ENCODE measurements at regions not wholly inside any gene's neighbourhood (a gene's known extent, or its start where the extent isn't known, plus 50 kb on each side); places are given as distances from the start of the nearest gene placed in this dataset.

DNA sequence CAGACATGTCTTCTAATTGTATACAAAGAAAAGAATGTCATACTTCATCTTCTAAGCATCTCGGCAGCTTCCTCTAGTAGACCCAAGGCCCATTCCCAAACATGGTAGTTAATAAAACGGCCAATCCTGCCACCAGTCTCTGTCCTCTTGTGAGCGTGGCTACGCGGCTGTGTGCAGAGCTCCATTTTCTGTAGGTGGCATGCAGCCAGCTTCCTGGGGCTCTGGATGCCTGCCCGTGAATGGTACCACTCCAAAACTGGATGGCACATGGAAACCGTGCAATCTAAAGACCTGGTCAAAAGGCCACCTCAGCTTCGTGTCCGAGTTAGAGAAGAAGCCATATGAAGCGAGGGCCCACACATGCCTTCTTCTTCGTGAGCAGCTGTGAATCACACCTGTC is 110.7 kb downstream of the SIPA1L2 start:
- peaks cover 37% of the 10 kb centered on the region for H3K36me3 Mint-ChIP-seq
- H3K4me1 ChIP-seq, result peaks cover 24% of the 10 kb centered on the region
- peaks cover 4% of the 10 kb centered on the region for H3K9me3 Mint-ChIP-seq
- H3K4me2 ChIP-seq, result no peak overlapping the region
- H3K27me3 ChIP-seq, result no peaks in the 10 kb centered on the region
- no peak overlapping the region for H3K27ac Mint-ChIP-seq
- peaks cover 28% of the 10 kb centered on the region for H3K4me1 Mint-ChIP-seq
- H3K36me3 ChIP-seq, result no peaks in the 10 kb centered on the region
- no peaks in the 10 kb centered on the region for H3K79me2 ChIP-seq (ENCODE audit: low read depth)
- H3F3A ChIP-seq (ENCODE audit: low read depth), result no peaks in the 10 kb centered on the region
- H3K9ac ChIP-seq, result no peak overlapping the region
- H4K20me1 ChIP-seq (ENCODE audit: low read depth), result no peaks in the 10 kb centered on the region
- H2AFZ ChIP-seq (replicated peaks), result no peak overlapping the region
- no peak for TF ChIP-seq EZH2 (IDR thresholded peaks at IDR 0.05)
- TF ChIP-seq EZH2phosphoT487 (IDR thresholded peaks at IDR 0.05), result no peak
- H3K9me3 ChIP-seq (ENCODE audit: low read depth), result no peaks in the 10 kb centered on the region
- H3K4me3 ChIP-seq, result no peak overlapping the region
- H3K27me3 Mint-ChIP-seq (ENCODE audit: insufficient read depth, low read depth), result peaks cover 5% of the 10 kb centered on the region
- H3K27ac ChIP-seq, result no peak overlapping the region
- H3K4me3 Mint-ChIP-seq, result no peak overlapping the region
- no peak for DNase-seq (ENCODE audit: low spot score)

DNA sequence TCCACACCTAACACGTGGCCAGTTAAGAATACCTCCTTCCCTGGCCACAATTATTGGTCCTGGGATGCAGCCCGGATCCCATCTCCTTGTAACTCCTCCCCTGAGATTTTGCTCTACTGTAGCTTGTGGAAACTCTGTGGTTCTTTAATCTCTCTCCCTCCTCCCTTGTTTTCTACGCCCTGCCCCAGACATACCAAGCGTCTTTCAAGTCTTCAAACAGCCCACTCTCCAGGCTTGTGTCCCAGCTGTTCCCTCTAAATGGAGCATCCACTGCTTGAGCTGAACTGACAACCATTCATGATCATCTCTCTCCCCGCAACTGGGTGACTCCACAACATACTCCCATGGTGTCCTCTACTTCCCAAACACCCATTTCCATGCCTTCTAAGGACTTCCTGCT is 111.6 kb downstream of the SIPA1L2 start:
- Mint-ChIP-seq H3K9me3 (peaks cover 4% of the 10 kb centered on the region), H3K27ac (no peak overlapping the region), H3K4me1 (peaks cover 20% of the 10 kb centered on the region), H3K4me3 (no peak overlapping the region), H3K27me3 (ENCODE audit: insufficient read depth, low read depth) (peaks cover 5% of the 10 kb centered on the region), H3K36me3 (peaks cover 43% of the 10 kb centered on the region)
- TF ChIP-seq CTCF (IDR thresholded peaks at IDR 0.05) (no peak), EZH2 (IDR thresholded peaks at IDR 0.05) (no peak), EZH2phosphoT487 (IDR thresholded peaks at IDR 0.05) (no peak)
- no peaks in the 10 kb centered on the region for H3K27me3 ChIP-seq
- no peaks in the 10 kb centered on the region for H4K20me1 ChIP-seq (ENCODE audit: low read depth)
- peaks cover 17% of the 10 kb centered on the region for H3K4me1 ChIP-seq
- DNase-seq (ENCODE audit: low spot score), result no peak
- H3K9me3 ChIP-seq (ENCODE audit: low read depth), result no peaks in the 10 kb centered on the region
- no peak overlapping the region for H3K4me2 ChIP-seq
- H3K27ac ChIP-seq, result no peak overlapping the region
- no peaks in the 10 kb centered on the region for H3K36me3 ChIP-seq
- H3K4me3 ChIP-seq, result no peak overlapping the region
- no peaks in the 10 kb centered on the region for H3F3A ChIP-seq (ENCODE audit: low read depth)
- H3K79me2 ChIP-seq (ENCODE audit: low read depth), result no peaks in the 10 kb centered on the region
- no peak overlapping the region for H3K9ac ChIP-seq
- no peak overlapping the region for H2AFZ ChIP-seq (replicated peaks)

DNA sequence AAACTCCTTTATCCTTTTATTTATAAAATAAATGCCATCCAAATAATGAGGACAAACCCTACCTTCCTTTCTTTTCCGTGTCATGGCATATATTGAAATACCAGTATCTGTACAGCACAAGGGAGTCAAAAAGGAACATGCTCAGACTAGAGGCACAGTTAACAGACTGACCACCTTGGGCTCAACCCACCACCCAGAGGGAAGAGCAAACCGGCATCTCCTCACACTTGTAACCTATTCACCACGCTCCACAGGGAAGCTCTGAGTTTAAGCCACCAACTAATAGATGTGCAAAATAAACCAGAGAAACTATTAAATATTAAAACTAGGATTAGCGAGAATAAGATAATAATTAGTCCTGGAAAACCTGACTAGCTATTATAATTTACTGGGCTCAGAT is 112.7 kb downstream of the SIPA1L2 start:
- TF ChIP-seq CTCF (IDR thresholded peaks at IDR 0.05), result no peak
- no peak for TF ChIP-seq EZH2phosphoT487 (IDR thresholded peaks at IDR 0.05)
- TF ChIP-seq EZH2 (IDR thresholded peaks at IDR 0.05), result no peak
- Mint-ChIP-seq H3K4me1 (peaks cover 13% of the 10 kb centered on the region), H3K4me3 (no peak overlapping the region), H3K27me3 (ENCODE audit: insufficient read depth, low read depth) (peaks cover 5% of the 10 kb centered on the region), H3K27ac (no peak overlapping the region), H3K36me3 (peaks cover 47% of the 10 kb centered on the region), H3K9me3 (peaks cover 4% of the 10 kb centered on the region)
- no peak overlapping the region for H3K27ac ChIP-seq
- H3K27me3 ChIP-seq, result no peaks in the 10 kb centered on the region
- H3K4me1 ChIP-seq, result peaks cover 8% of the 10 kb centered on the region
- H3F3A ChIP-seq (ENCODE audit: low read depth), result no peaks in the 10 kb centered on the region
- H3K79me2 ChIP-seq (ENCODE audit: low read depth), result no peaks in the 10 kb centered on the region
- no peaks in the 10 kb centered on the region for H3K9me3 ChIP-seq (ENCODE audit: low read depth)
- H4K20me1 ChIP-seq (ENCODE audit: low read depth), result no peaks in the 10 kb centered on the region
- DNase-seq (ENCODE audit: low spot score), result no peak
- no peak overlapping the region for H3K9ac ChIP-seq
- H2AFZ ChIP-seq (replicated peaks), result no peak overlapping the region
- no peaks in the 10 kb centered on the region for H3K36me3 ChIP-seq
- no peak overlapping the region for H3K4me3 ChIP-seq
- no peak overlapping the region for H3K4me2 ChIP-seq

GRCh38 chr1:232515706-232516105 is 114.2 kb downstream of the SIPA1L2 start:
- H3K27me3 ChIP-seq, result no peaks in the 10 kb centered on the region
- H4K20me1 ChIP-seq (ENCODE audit: low read depth), result no peaks in the 10 kb centered on the region
- TF ChIP-seq EZH2phosphoT487 (IDR thresholded peaks at IDR 0.05) (no peak), EZH2 (IDR thresholded peaks at IDR 0.05) (no peak), CTCF (IDR thresholded peaks at IDR 0.05) (no peak)
- H3K4me1 Mint-ChIP-seq, result peaks cover 18% of the 10 kb centered on the region
- no peaks in the 10 kb centered on the region for H3F3A ChIP-seq (ENCODE audit: low read depth)
- H3K9ac ChIP-seq, result no peak overlapping the region
- H3K36me3 Mint-ChIP-seq, result peaks cover 46% of the 10 kb centered on the region
- no peaks in the 10 kb centered on the region for H3K36me3 ChIP-seq
- H2AFZ ChIP-seq (replicated peaks), result no peak overlapping the region
- H3K27me3 Mint-ChIP-seq (ENCODE audit: insufficient read depth, low read depth), result peaks cover 5% of the 10 kb centered on the region
- H3K4me3 Mint-ChIP-seq, result no peak overlapping the region
- H3K4me2 ChIP-seq, result no peak overlapping the region
- H3K79me2 ChIP-seq (ENCODE audit: low read depth), result peaks cover 5% of the 10 kb centered on the region
- no peak overlapping the region for H3K27ac ChIP-seq
- no peaks in the 10 kb centered on the region for H3K9me3 Mint-ChIP-seq
- H3K4me1 ChIP-seq, result peaks cover 11% of the 10 kb centered on the region
- H3K27ac Mint-ChIP-seq, result no peak overlapping the region
- H3K9me3 ChIP-seq (ENCODE audit: low read depth), result no peaks in the 10 kb centered on the region
- DNase-seq (ENCODE audit: low spot score), result no peak
- H3K4me3 ChIP-seq, result no peak overlapping the region
